ENCODE measurements at regions not wholly inside any gene's neighbourhood (a gene's known extent, or its start where the extent isn't known, plus 50 kb on each side); places are given as distances from the start of the nearest gene placed in this dataset.

GRCh38 chr13:111956261-111957151 is 110.4 kb upstream of the SOX1 start:
- ATAC-seq (ENCODE audit: low read depth) (no peak), DNase-seq (no peak)
- no peak overlapping the region for H3K4me3 Mint-ChIP-seq
- Histone ChIP-seq H3K27me3 (replicated peaks in 1 of 4; ENCODE audit: control extremely low read depth in 1 of 4, control insufficient read depth in 3 of 4, insufficient read depth in 4 of 4, low read length in 3 of 4) (no peaks in the 10 kb centered on the region), H3K4me3 (ENCODE audit: control extremely low read depth in 1 of 5, extremely low read depth in 1 of 5, insufficient read depth in 1 of 5, low read depth in 2 of 5, low read length in 4 of 5) (no peak overlapping the region), H4K20me1 (ENCODE audit: control insufficient read depth, insufficient read depth, low read length, poor library complexity, severe bottlenecking) (no peaks in the 10 kb centered on the region), H3K9me3 (ENCODE audit: control extremely low read depth in 1 of 3, control insufficient read depth in 2 of 3, insufficient read depth in 1 of 3, low read length in 2 of 3) (peaks cover 0 to 36% (median 0%) of the 10 kb centered on the region in 3 donors), H3K9ac (ENCODE audit: low read length) (no peak overlapping the region), H3K27ac (ENCODE audit: low read length in 2 of 2) (no peak overlapping the region), H2AFZ (ENCODE audit: insufficient read depth, low read depth, low read length, poor library complexity, severe bottlenecking) (no peak overlapping the region), H3K4me1 (ENCODE audit: control insufficient read depth in 2 of 2, insufficient read depth in 2 of 2, low read length in 2 of 2) (no peaks in the 10 kb centered on the region), H3K4me2 (replicated peaks; ENCODE audit: low read depth, low read length, poor library complexity, severe bottlenecking) (no peak overlapping the region), H3K36me3 (replicated peaks in 1 of 2; ENCODE audit: control extremely low read depth in 1 of 2, control insufficient read depth in 1 of 2, extremely low read depth in 1 of 2, insufficient read depth in 2 of 2, low read length in 1 of 2) (no peaks in the 10 kb centered on the region), H3K79me2 (ENCODE audit: control insufficient read depth, insufficient read depth, low read length) (no peaks in the 10 kb centered on the region)
- WGBS (ENCODE audit: insufficient coverage): 93% methylated on average over 57 of the region's 59 CpGs
- TF ChIP-seq EZH2 (IDR thresholded peaks at IDR 0.05; ENCODE audit: borderline replicate concordance, insufficient read depth, low read depth, low read length, poor library complexity, severe bottlenecking) (no peak), CTCF (IDR thresholded peaks at IDR 0.05) (no peak)
- intact Hi-C loops (cut with micrococcal nuclease): no loop called here
- H3K27ac Mint-ChIP-seq: no peak overlapping the region
- no peaks in the 10 kb centered on the region for H3K27me3 Mint-ChIP-seq
- ChIA-PET POLR2A (no interaction called here), CTCF (no interaction called here)
- H3K4me1 Mint-ChIP-seq: no peaks in the 10 kb centered on the region
- no peaks in the 10 kb centered on the region for H3K9me3 Mint-ChIP-seq (ENCODE audit: insufficient read depth)

- H3K27me3 ChIP-seq (replicated peaks in 1 of 4; ENCODE audit: control extremely low read depth in 1 of 4, control insufficient read depth in 3 of 4, insufficient read depth in 4 of 4, low read length in 3 of 4): no peaks in the 10 kb centered on the region
- no peaks in the 10 kb centered on the region for H3K9me3 Mint-ChIP-seq (ENCODE audit: insufficient read depth)
- no peak overlapping the region for H3K9ac ChIP-seq (ENCODE audit: low read length)
- POLR2A ChIA-PET: no interaction called here
- no peak overlapping the region for H3K27ac Mint-ChIP-seq
- ATAC-seq (ENCODE audit: low read depth): no peak
- no peaks in the 10 kb centered on the region for H3K4me1 Mint-ChIP-seq
- H3K4me3 ChIP-seq (ENCODE audit: control extremely low read depth in 1 of 5, extremely low read depth in 1 of 5, insufficient read depth in 1 of 5, low read depth in 2 of 5, low read length in 4 of 5): no peak overlapping the region
- intact Hi-C loops (cut with micrococcal nuclease): no loop called here
- no peaks in the 10 kb centered on the region for H3K27me3 Mint-ChIP-seq
- TF ChIP-seq CTCF (IDR thresholded peaks at IDR 0.05): no peak
- no peak for TF ChIP-seq EZH2 (IDR thresholded peaks at IDR 0.05; ENCODE audit: borderline replicate concordance, insufficient read depth, low read depth, low read length, poor library complexity, severe bottlenecking)
- no peak overlapping the region for H3K4me2 ChIP-seq (replicated peaks; ENCODE audit: low read depth, low read length, poor library complexity, severe bottlenecking)
- no peak for DNase-seq
- no peaks in the 10 kb centered on the region for H4K20me1 ChIP-seq (ENCODE audit: control insufficient read depth, insufficient read depth, low read length, poor library complexity, severe bottlenecking)
- CTCF ChIA-PET: no interaction called here
- no peaks in the 10 kb centered on the region for H3K79me2 ChIP-seq (ENCODE audit: control insufficient read depth, insufficient read depth, low read length)
- H3K9me3 ChIP-seq (ENCODE audit: control extremely low read depth in 1 of 3, control insufficient read depth in 2 of 3, insufficient read depth in 1 of 3, low read length in 2 of 3): peaks cover 0 to 35% (median 0%) of the 10 kb centered on the region in 3 donors
- H3K4me3 Mint-ChIP-seq: no peak overlapping the region
- no peaks in the 10 kb centered on the region for H3K36me3 ChIP-seq (replicated peaks in 1 of 2; ENCODE audit: control extremely low read depth in 1 of 2, control insufficient read depth in 1 of 2, extremely low read depth in 1 of 2, insufficient read depth in 2 of 2, low read length in 1 of 2)
- H3K4me1 ChIP-seq (ENCODE audit: control insufficient read depth in 2 of 2, insufficient read depth in 2 of 2, low read length in 2 of 2): no peaks in the 10 kb centered on the region
- H3K27ac ChIP-seq (ENCODE audit: low read length in 2 of 2): no peak overlapping the region
- H2AFZ ChIP-seq (ENCODE audit: insufficient read depth, low read depth, low read length, poor library complexity, severe bottlenecking): no peak overlapping the region
- WGBS (ENCODE audit: insufficient coverage): 87% methylated on average over 10 of the region's 14 CpGs
These were observed 109.0 kb upstream of the SOX1 start for GRCh38 chr13:111957913-111958450.

All from B cell (primary cell).